Natural killer cell treated with Interleukin-12 subunit alpha and Interleukin-12 subunit beta and Interleukin-15 and Interleukin-18, amount 100 ng/mL, for 72 hours (primary cell): ENCODE measurements at regions not wholly inside any gene's neighbourhood (a gene's known extent, or its start where the extent isn't known, plus 50 kb on each side); places are given as distances from the start of the nearest gene placed in this dataset.

Source experiments
- ATAC-seq, 2 donors: fragments of 150-1000 bp; cut with Tn5 transposase in 1 of 2; sonication (Bioruptor Pico), chemical (Tn5 transposase) in 1 of 2; 2 replicates each; pipeline ENCODE4 v1.10.0; 2021
- DNase-seq: peaks from one replicate; pipeline ENCODE4 v3.0.0; 2022; ENCODE audit warnings: low spot score
- H3K27ac Mint-ChIP-seq, 2 donors: 1 replicate in 1 of 2; 2 replicates in 1 of 2; pipeline ENCODE4 v1.8.0; 2022; ENCODE audit warnings: mixed read lengths in 2 of 2, mild to moderate bottlenecking in 1 of 2, moderate library complexity in 1 of 2
- H3K27me3 Mint-ChIP-seq, 2 donors: 1 replicate in 1 of 2; 2 replicates in 1 of 2; pipeline ENCODE4 v1.8.0; 2022; ENCODE audit warnings: mixed read lengths in 2 of 2
- H3K36me3 Mint-ChIP-seq: one replicate; pipeline ENCODE4 v1.8.0; 2022; ENCODE audit warnings: mixed read lengths
- H3K4me1 Mint-ChIP-seq, 2 donors: 1 replicate in 1 of 2; 2 replicates in 1 of 2; pipeline ENCODE4 v1.8.0; 2022; ENCODE audit warnings: low read depth in 2 of 2, mixed read lengths in 2 of 2, mild to moderate bottlenecking in 1 of 2
- H3K4me3 Mint-ChIP-seq: one replicate; pipeline ENCODE4 v1.8.0; 2022; ENCODE audit warnings: mixed read lengths
- H3K9me3 Mint-ChIP-seq: 2 replicates; pipeline ENCODE4 v1.8.0; 2022; ENCODE audit warnings: mixed read lengths

GRCh38 chr12:97131220-97131981 is 224.3 kb downstream of the NEDD1 start:
- no peak for ATAC-seq
- Mint-ChIP-seq H3K4me3 (no peak overlapping the region), H3K4me1 (no peaks in the 10 kb centered on the region), H3K27me3 (peaks cover 0 to 9% of the 10 kb centered on the region in 2 donors), H3K9me3 (peaks cover 4% of the 10 kb centered on the region), H3K27ac (no peak overlapping the region), H3K36me3 (no peaks in the 10 kb centered on the region)
- no peak for DNase-seq

- Mint-ChIP-seq H3K36me3 (no peaks in the 10 kb centered on the region), H3K4me3 (no peak overlapping the region), H3K27me3 (peaks cover 0 to 9% of the 10 kb centered on the region in 2 donors), H3K27ac (no peak overlapping the region), H3K9me3 (peaks cover 4% of the 10 kb centered on the region), H3K4me1 (no peaks in the 10 kb centered on the region)
- ATAC-seq = no peak
- DNase-seq = no peak
Measured at GRCh38 chr12:97132270-97132669, 225.2 kb downstream of the NEDD1 start.

GRCh38 chr12:97134495-97134894 is 227.4 kb downstream of the NEDD1 start:
- H3K36me3 Mint-ChIP-seq = no peaks in the 10 kb centered on the region
- no peak for ATAC-seq

GRCh38 chr12:97140355-97140754 is 233.3 kb downstream of the NEDD1 start:
- Mint-ChIP-seq H3K9me3 (peaks cover 4% of the 10 kb centered on the region), H3K4me1 (no peaks in the 10 kb centered on the region), H3K27ac (no peak overlapping the region), H3K27me3 (peaks cover 17 to 27% of the 10 kb centered on the region in 2 donors), H3K4me3 (no peak overlapping the region), H3K36me3 (no peaks in the 10 kb centered on the region)
- no peak for DNase-seq
- no peak for ATAC-seq

More at GRCh38 chr12:97134495-97134894, 227.4 kb downstream of the NEDD1 start:
- no peak overlapping the region for H3K27ac Mint-ChIP-seq
- H3K9me3 Mint-ChIP-seq = peaks cover 4% of the 10 kb centered on the region
- H3K4me3 Mint-ChIP-seq = no peak overlapping the region
- H3K4me1 Mint-ChIP-seq = no peaks in the 10 kb centered on the region
- DNase-seq = no peak
- peaks cover 2 to 9% of the 10 kb centered on the region in 2 donors for H3K27me3 Mint-ChIP-seq

- Mint-ChIP-seq H3K36me3 (no peaks in the 10 kb centered on the region), H3K4me3 (no peak overlapping the region), H3K27ac (no peak overlapping the region), H3K9me3 (no peaks in the 10 kb centered on the region), H3K27me3 (peaks cover 17 to 33% of the 10 kb centered on the region in 2 donors), H3K4me1 (no peaks in the 10 kb centered on the region)
- DNase-seq (no peak), ATAC-seq (no peak)
Measured at GRCh38 chr12:97142737-97143410, 235.8 kb downstream of the NEDD1 start.

GRCh38 chr12:97148941-97149559 is 242.0 kb downstream of the NEDD1 start:
- ATAC-seq = peak in 1 of 2 donors; percentile 78
- no peak for DNase-seq
- Mint-ChIP-seq H3K4me3 (no peak overlapping the region), H3K9me3 (no peaks in the 10 kb centered on the region), H3K4me1 (no peaks in the 10 kb centered on the region), H3K27ac (no peak overlapping the region), H3K27me3 (peaks cover 9 to 25% of the 10 kb centered on the region in 2 donors), H3K36me3 (no peaks in the 10 kb centered on the region)

- Mint-ChIP-seq H3K36me3 (no peaks in the 10 kb centered on the region), H3K9me3 (no peaks in the 10 kb centered on the region), H3K4me1 (no peaks in the 10 kb centered on the region)
Measured at GRCh38 chr12:97151481-97151880, 244.4 kb downstream of the NEDD1 start.

GRCh38 chr12:97159377-97159776 is 252.3 kb downstream of the NEDD1 start:
- H3K9me3 Mint-ChIP-seq = no peaks in the 10 kb centered on the region
- peaks cover 5 to 16% of the 10 kb centered on the region in 2 donors for H3K27me3 Mint-ChIP-seq
- H3K4me1 Mint-ChIP-seq = no peaks in the 10 kb centered on the region
- H3K27ac Mint-ChIP-seq = no peak overlapping the region
- no peaks in the 10 kb centered on the region for H3K36me3 Mint-ChIP-seq
- no peak overlapping the region for H3K4me3 Mint-ChIP-seq
- no peak for ATAC-seq
- DNase-seq = no peak

More at GRCh38 chr12:97151481-97151880, 244.4 kb downstream of the NEDD1 start:
- H3K27ac Mint-ChIP-seq = no peak overlapping the region
- H3K4me3 Mint-ChIP-seq = no peak overlapping the region
- peaks cover 7 to 18% of the 10 kb centered on the region in 2 donors for H3K27me3 Mint-ChIP-seq
- ATAC-seq (no peak), DNase-seq (no peak)

GRCh38 chr12:97160277-97160676 is 253.2 kb downstream of the NEDD1 start:
- ATAC-seq = peak in 1 of 2 donors; percentile 11
- Mint-ChIP-seq H3K27me3 (peaks cover 5 to 15% of the 10 kb centered on the region in 2 donors), H3K9me3 (no peaks in the 10 kb centered on the region), H3K36me3 (no peaks in the 10 kb centered on the region), H3K4me1 (no peaks in the 10 kb centered on the region), H3K27ac (no peak overlapping the region), H3K4me3 (no peak overlapping the region)
- no peak for DNase-seq

GRCh38 chr12:97162173-97162572 is 255.1 kb downstream of the NEDD1 start:
- H3K4me3 Mint-ChIP-seq = no peak overlapping the region
- H3K9me3 Mint-ChIP-seq = no peaks in the 10 kb centered on the region
- H3K27ac Mint-ChIP-seq = no peak overlapping the region
- peaks cover 3 to 10% of the 10 kb centered on the region in 2 donors for H3K27me3 Mint-ChIP-seq
- ATAC-seq (no peak), DNase-seq (no peak)
- H3K4me1 Mint-ChIP-seq = no peaks in the 10 kb centered on the region
- no peaks in the 10 kb centered on the region for H3K36me3 Mint-ChIP-seq

- Mint-ChIP-seq H3K4me3 (no peak overlapping the region), H3K27me3 (peaks cover 3 to 10% of the 10 kb centered on the region in 2 donors), H3K36me3 (no peaks in the 10 kb centered on the region), H3K4me1 (no peaks in the 10 kb centered on the region), H3K27ac (no peak overlapping the region), H3K9me3 (no peaks in the 10 kb centered on the region)
- DNase-seq = no peak
- no peak for ATAC-seq
Measured at GRCh38 chr12:97164936-97165335, 257.9 kb downstream of the NEDD1 start.

GRCh38 chr12:97167598-97167997 is 260.5 kb downstream of the NEDD1 start:
- Mint-ChIP-seq H3K27me3 (peaks cover 3 to 10% of the 10 kb centered on the region in 2 donors), H3K4me1 (no peaks in the 10 kb centered on the region), H3K27ac (no peak overlapping the region), H3K9me3 (no peaks in the 10 kb centered on the region), H3K4me3 (no peak overlapping the region), H3K36me3 (no peaks in the 10 kb centered on the region)
- DNase-seq (no peak), ATAC-seq (no peak)

GRCh38 chr12:97168804-97169203 is 261.7 kb downstream of the NEDD1 start:
- Mint-ChIP-seq H3K27ac (no peak overlapping the region), H3K36me3 (no peaks in the 10 kb centered on the region), H3K27me3 (peaks cover under 1 to 6% of the 10 kb centered on the region in 2 donors), H3K9me3 (no peaks in the 10 kb centered on the region), H3K4me1 (no peaks in the 10 kb centered on the region), H3K4me3 (no peak overlapping the region)
- no peak for DNase-seq
- no peak for ATAC-seq
